Uterus (tissue), 2 donors: ENCODE measurements at regions not wholly inside any gene's neighbourhood (a gene's known extent, or its start where the extent isn't known, plus 50 kb on each side); places are given as distances from the start of the nearest gene placed in this dataset.

Experiments used
- POLR2A ChIP-seq, 2 donors: fragments of 450-650 bp; IDR thresholded peaks; one replicate each; pipeline ENCODE4 v1.6.1; 2016; ENCODE audit warnings: antibody characterized with exemption in 2 of 2, mild to moderate bottlenecking in 1 of 2, moderate library complexity in 1 of 2
- TF ChIP-seq, protein P1 (sequence below), 4 experiments: fragments of 200-600 bp in 2 of 4; fragments of 450-650 bp in 2 of 4; sonication (generic) in 2 of 4; IDR thresholded peaks; one replicate each; pipeline ENCODE4 v1.5.1; 2016 to 2019; ENCODE audit warnings: antibody characterized with exemption in 4 of 4, mild to moderate bottlenecking in 2 of 4, moderate library complexity in 1 of 4

DNA sequence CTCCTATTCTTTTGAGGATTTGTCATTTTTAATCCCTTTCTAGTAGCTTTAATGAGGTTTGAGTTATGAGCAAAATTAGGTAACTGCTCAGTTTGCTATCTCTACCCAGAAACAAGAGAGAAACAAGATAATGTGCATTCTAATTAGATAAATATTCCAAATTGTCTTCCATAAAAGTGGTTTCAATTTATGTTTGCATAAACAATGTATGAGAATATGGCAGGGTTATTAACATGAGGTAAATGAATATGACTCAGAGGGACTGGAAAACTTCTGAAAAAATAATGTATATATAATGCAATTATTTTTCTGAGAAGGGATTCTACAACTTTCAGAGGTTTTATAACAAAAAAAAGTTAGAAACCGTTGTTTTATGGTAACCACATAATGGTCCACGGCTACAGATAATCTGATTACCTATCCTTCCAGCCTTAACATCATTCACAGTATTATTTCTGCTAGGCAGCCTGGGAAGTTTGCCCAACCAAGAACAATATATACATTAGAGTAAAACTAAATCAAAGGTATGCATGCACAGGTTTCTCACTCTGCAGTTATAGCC is 101.2 kb downstream of the CRPPA start:
- TF ChIP-seq, protein P1, sequence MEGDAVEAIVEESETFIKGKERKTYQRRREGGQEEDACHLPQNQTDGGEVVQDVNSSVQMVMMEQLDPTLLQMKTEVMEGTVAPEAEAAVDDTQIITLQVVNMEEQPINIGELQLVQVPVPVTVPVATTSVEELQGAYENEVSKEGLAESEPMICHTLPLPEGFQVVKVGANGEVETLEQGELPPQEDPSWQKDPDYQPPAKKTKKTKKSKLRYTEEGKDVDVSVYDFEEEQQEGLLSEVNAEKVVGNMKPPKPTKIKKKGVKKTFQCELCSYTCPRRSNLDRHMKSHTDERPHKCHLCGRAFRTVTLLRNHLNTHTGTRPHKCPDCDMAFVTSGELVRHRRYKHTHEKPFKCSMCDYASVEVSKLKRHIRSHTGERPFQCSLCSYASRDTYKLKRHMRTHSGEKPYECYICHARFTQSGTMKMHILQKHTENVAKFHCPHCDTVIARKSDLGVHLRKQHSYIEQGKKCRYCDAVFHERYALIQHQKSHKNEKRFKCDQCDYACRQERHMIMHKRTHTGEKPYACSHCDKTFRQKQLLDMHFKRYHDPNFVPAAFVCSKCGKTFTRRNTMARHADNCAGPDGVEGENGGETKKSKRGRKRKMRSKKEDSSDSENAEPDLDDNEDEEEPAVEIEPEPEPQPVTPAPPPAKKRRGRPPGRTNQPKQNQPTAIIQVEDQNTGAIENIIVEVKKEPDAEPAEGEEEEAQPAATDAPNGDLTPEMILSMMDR (IDR thresholded peaks at IDR 0.05) = no peak
- TF ChIP-seq POLR2A (IDR thresholded peaks at IDR 0.05) = no peak
